Hepatocyte (in vitro differentiated cells): ENCODE measurements at regions not wholly inside any gene's neighbourhood (a gene's known extent, or its start where the extent isn't known, plus 50 kb on each side); places are given as distances from the start of the nearest gene placed in this dataset.

Experiments
- CTCF ChIP-seq: fragments of 200-600 bp; sonication (generic); IDR thresholded peaks from 2 replicates; pipeline ENCODE4 v1.5.1; 2016; ENCODE audit warnings: antibody characterized with exemption, mild to moderate bottlenecking; ENCODE audit not compliant: poor library complexity
- EZH2 ChIP-seq: fragments of 200-600 bp; sonication (generic); IDR thresholded peaks from 2 replicates; pipeline ENCODE4 v1.6.1; 2016; ENCODE audit warnings: antibody characterized with exemption, mild to moderate bottlenecking, borderline replicate concordance
- EZH2phosphoT487 ChIP-seq: fragments of 200-600 bp; sonication (generic); IDR thresholded peaks from one replicate; pipeline ENCODE4 v1.6.1; 2018; ENCODE audit warnings: antibody characterized with exemption, mild to moderate bottlenecking, low read depth, moderate library complexity; ENCODE audit not compliant: unreplicated experiment, severe bottlenecking

GRCh38 chr1:162954824-162955223, 93.8 kb upstream of the CCDC190 start:
- no peak for TF ChIP-seq CTCF
- TF ChIP-seq EZH2: no peak
- TF ChIP-seq EZH2phosphoT487: no peak
